ENCODE measurements at regions not wholly inside any gene's neighbourhood (a gene's known extent, or its start where the extent isn't known, plus 50 kb on each side); places are given as distances from the start of the nearest gene placed in this dataset.

GRCh38 chr3:180282386-180282785 lies 245.6 kb upstream of the PEX5L start:
- no peak for DNase-seq (ENCODE audit: low read depth in 4 of 4, low spot score in 2 of 4)

- no peak for DNase-seq (ENCODE audit: low read depth in 4 of 4, low spot score in 2 of 4)
Observed at GRCh38 chr3:180283251-180283650, 246.5 kb upstream of the PEX5L start.

- DNase-seq (ENCODE audit: low read depth in 4 of 4, low spot score in 2 of 4), result no peak
Observed at GRCh38 chr3:180284331-180285110, 247.8 kb upstream of the PEX5L start.

GRCh38 chr3:180287703-180288102 lies 251.0 kb upstream of the PEX5L start:
- DNase-seq (ENCODE audit: low read depth in 4 of 4, low spot score in 2 of 4), result no peak

- no peak for DNase-seq (ENCODE audit: low read depth in 4 of 4, low spot score in 2 of 4)
Observed at GRCh38 chr3:180288816-180289215, 252.1 kb upstream of the PEX5L start.

GRCh38 chr3:180290300-180290699 lies 253.6 kb upstream of the PEX5L start:
- DNase-seq (ENCODE audit: low read depth in 4 of 4, low spot score in 2 of 4), result no peak

- DNase-seq (ENCODE audit: low read depth in 4 of 4, low spot score in 2 of 4), result no peak
Observed at GRCh38 chr3:180294282-180295027, 257.7 kb upstream of the PEX5L start.

GRCh38 chr3:180295811-180296210 lies 259.1 kb upstream of the PEX5L start:
- no peak for DNase-seq (ENCODE audit: low read depth in 4 of 4, low spot score in 2 of 4)

GRCh38 chr3:180296971-180297370 lies 260.2 kb upstream of the PEX5L start:
- DNase-seq (ENCODE audit: low read depth in 4 of 4, low spot score in 2 of 4), result no peak

GRCh38 chr3:180306155-180306554 lies 269.4 kb upstream of the PEX5L start:
- no peak for DNase-seq (ENCODE audit: low read depth in 4 of 4, low spot score in 2 of 4)

GRCh38 chr3:180306691-180307090 lies 270.0 kb upstream of the PEX5L start:
- DNase-seq (ENCODE audit: low read depth in 4 of 4, low spot score in 2 of 4), result no peak

GRCh38 chr3:180311242-180311641 lies 274.5 kb upstream of the PEX5L start:
- DNase-seq (ENCODE audit: low read depth in 4 of 4, low spot score in 2 of 4), result no peak

GRCh38 chr3:180316321-180316720 lies 279.6 kb upstream of the PEX5L start:
- DNase-seq (ENCODE audit: low read depth in 4 of 4, low spot score in 2 of 4), result no peak

- no peak for DNase-seq (ENCODE audit: low read depth in 4 of 4, low spot score in 2 of 4)
Observed at GRCh38 chr3:180319461-180319860, 282.5 kb upstream of the TTC14 start.

GRCh38 chr3:180320631-180321030 lies 281.3 kb upstream of the TTC14 start:
- DNase-seq (ENCODE audit: low read depth in 4 of 4, low spot score in 2 of 4), result no peak

GRCh38 chr3:180321534-180321933 lies 280.4 kb upstream of the TTC14 start:
- no peak for DNase-seq (ENCODE audit: low read depth in 4 of 4, low spot score in 2 of 4)

GRCh38 chr3:180322829-180323228 lies 279.1 kb upstream of the TTC14 start:
- DNase-seq (ENCODE audit: low read depth in 4 of 4, low spot score in 2 of 4), result no peak

GRCh38 chr3:180324791-180325190 lies 277.2 kb upstream of the TTC14 start:
- DNase-seq (ENCODE audit: low read depth in 4 of 4, low spot score in 2 of 4), result no peak

- no peak for DNase-seq (ENCODE audit: low read depth in 4 of 4, low spot score in 2 of 4)
Observed at GRCh38 chr3:180325533-180325932, 276.4 kb upstream of the TTC14 start.

GRCh38 chr3:180325958-180326357 lies 276.0 kb upstream of the TTC14 start:
- no peak for DNase-seq (ENCODE audit: low read depth in 4 of 4, low spot score in 2 of 4)

GRCh38 chr3:180329187-180329586 lies 272.8 kb upstream of the TTC14 start:
- DNase-seq (ENCODE audit: low read depth in 4 of 4, low spot score in 2 of 4), result no peak

- DNase-seq (ENCODE audit: low read depth in 4 of 4, low spot score in 2 of 4), result no peak
Observed at GRCh38 chr3:180329847-180330246, 272.1 kb upstream of the TTC14 start.

Measured in left renal cortex interstitium (tissue), 4 donors.